ENCODE measurements at regions not wholly inside any gene's neighbourhood (a gene's known extent, or its start where the extent isn't known, plus 50 kb on each side); places are given as distances from the start of the nearest gene placed in this dataset.

DNA sequence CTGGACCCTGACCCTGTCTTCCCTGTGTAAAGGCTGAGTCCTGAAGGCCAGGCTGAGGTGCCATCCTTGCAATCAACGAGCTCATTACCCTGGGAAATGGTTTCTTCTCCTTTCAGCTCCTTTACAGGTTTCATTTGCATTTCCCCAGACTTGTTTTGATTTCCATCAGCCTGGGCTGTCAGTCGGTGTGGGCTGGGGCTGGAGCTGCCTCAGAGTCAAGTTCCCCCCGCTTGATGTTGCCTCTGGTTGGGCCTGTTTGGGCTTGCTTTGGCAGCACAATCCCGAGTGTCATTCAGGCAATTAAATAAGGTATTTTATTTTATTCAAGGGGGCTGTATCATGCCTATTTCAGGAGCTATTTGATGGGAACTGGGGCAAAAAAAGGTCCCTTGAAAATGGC is 424.9 kb downstream of the INSC start:
- DNase-seq (ENCODE audit: low spot score): no peak

DNA sequence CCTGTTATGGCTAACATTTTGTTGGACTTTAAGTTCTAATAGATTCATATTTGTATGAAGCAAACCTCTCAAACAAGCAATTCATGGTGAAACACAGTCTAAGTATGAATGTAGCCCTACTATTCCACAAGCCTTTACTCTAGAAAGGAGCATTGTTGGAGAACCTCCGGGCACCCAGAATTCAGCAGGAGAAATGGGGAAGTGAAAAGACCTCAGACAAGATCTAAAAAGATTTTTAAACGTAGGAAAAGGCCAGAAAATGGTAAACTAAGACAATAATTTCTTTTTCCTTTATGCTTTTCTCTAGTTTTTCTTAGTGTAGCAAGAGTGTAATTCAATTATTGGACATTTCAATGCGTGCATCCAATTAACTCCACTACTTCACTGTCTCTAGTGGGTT is 426.4 kb downstream of the INSC start:
- DNase-seq (ENCODE audit: low spot score): no peak

DNA sequence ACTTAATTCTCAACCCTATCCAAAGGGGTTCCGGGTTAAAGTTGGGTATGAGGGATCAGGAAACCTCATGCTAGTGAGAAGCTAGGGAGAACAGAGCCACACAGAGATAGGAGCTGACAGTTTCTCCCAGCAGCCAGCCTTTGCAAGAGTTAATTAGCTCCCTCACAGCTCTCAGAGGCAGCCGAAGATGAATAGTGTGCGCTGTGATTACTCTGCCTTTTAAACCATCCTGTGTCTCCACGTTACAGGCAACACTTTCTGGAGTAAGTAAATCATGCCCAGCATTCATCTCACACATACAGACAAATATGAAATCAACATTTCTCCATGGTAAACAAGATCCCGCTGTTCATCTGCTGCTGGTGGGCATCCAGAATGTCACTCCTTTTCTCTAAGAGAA is 429.6 kb downstream of the INSC start:
- no peak for DNase-seq (ENCODE audit: low spot score)

DNA sequence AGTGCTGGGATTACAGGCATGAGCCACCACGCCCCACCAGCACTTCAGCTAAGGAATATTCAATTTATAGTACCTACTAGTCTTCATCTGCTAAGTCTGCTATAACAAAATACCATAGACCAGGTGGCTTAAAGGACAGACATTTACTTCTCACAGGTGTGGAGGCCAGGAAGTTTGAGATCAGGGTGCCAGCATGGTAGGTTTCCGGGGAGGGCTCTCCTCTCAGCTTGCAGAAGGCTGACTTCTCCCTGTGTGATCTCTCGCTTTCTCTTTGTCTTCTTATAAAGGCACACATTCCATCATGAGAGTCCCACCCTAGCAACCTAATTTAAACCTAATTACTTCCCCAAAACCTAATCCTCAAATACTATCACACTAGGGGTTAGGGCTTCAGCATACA is 433.0 kb downstream of the INSC start:
- DNase-seq (ENCODE audit: low spot score): no peak

DNA sequence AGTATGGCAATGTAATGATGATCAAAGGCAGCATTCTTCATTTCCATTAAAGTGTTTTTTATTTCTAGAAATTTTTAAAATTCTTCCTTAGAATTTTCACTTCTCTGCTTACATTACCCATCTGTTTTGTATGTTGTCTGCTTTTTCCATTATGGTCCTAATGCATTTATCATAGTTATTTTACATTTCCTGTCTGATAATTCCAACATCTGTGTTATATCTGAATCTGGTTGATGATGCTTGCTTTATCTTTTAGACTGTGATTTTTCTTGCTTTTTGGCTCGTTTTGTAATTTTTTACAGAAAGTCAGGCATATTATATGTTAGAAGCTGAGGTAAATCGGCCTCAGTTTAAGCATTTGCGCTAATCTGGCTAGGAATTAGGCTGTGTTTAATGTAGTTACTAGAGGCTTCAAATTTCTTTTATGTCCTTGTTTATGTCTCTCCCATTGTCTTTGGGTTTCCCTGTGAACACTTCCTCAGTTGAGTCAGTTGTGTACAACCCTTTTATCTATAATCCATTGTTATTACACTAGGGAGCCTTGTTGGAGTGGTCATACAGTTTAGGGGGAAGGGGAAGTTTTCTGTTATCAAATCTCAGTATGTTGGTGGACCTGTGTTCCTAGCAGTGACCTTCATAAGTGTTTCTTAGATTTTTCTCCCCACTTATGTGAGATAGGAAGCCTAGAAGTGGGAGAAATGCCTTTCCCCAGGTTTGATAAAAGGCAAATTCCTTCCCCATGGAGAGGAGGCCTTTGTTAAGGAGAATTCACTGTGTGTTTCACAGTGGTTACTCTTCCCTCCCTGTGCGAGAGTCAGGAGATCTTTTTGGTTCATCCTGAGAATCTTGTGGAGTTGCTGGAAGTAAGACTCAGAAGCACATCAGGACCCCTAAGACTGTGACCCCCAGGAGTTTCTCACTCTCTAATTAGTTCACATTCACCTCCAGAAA is 437.5 kb downstream of the INSC start:
- no peak for DNase-seq (ENCODE audit: low spot score)

DNA sequence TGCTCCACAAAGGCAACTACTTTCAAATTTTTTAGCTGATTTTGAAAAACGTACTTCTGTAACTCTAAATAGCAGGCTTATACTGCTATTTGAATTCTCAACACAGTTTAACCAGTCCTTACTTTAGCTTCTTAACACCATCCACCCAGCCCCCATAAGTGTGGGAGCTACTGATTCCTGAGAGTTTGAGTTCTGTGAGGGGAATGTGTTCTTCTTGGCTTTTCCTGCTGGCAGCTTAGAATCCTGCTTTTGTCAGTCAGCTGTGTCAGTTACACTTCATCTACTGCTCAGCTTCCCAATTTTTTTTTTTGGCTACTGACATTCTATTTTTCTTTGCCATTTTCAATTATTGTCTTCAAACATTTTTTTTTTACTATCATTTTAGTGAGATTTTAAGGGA is 440.4 kb downstream of the INSC start:
- no peak for DNase-seq (ENCODE audit: low spot score)

DNA sequence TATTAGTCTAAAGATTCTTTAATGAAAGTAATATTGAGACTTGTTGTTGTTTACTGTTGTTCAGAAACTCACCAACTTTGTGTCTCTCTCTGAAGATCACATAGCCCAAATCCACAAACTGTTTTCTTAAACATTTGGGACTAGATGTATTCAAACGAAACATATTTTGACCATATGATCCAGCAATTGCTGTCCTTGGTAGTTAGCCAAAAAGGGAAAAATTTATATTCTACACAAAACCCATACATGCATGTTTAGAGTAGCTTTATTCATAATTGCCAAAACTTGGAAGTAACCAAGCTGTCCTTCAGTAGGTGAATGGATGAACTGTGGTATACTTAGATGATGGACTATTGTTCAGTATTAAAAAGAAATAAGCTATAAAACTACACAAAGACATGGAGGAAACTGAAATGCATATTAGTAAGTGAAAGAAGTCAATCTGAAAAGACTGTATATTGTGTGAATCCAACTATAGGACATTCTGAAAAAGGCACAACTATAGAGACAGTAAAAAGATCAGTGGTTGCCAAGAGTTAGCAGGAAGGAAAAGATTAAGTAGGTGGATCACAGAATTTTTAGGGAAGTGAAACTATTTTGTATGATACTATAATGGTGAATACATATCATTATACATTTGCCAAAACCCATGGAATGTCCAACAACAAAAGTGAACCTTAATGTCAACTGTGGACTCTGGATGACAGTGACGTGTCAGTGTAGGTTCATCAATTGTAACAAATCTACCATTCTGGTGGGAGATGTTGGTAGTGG is 442.9 kb downstream of the INSC start:
- no peak for DNase-seq (ENCODE audit: low spot score)

DNA sequence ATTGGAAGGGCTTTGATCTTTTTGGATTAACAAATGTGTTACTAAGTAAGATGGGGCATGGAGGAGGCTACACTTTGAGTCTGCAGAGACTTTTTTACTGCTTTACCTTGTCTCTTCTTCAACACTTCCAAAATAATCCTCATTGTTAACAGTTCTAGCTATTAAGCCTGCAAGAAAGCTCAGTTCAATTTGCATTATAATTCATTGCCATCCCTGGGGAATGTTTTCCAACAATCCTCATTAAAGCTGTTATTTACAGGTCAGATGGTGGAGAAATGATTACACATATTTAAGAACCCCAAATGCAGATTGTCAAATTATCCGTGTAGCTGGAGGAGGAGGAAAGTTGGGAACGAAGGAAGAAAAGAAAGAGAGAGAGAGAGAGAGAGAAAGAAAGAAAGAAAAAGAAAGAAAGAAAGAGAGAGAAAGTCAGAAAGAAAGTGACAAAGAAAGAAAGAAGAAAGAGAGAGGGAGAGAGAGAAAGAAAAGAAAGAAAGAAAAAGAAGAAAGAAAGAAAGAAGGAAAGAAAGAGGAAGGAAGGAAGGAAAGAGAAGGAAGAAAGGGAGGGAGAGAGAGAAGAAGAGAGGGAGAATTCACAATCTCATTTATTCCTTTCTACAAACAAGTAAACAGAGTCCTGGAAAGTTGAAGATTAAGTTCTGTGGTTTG is 443.9 kb downstream of the INSC start:
- DNase-seq (ENCODE audit: low spot score): no peak

DNA sequence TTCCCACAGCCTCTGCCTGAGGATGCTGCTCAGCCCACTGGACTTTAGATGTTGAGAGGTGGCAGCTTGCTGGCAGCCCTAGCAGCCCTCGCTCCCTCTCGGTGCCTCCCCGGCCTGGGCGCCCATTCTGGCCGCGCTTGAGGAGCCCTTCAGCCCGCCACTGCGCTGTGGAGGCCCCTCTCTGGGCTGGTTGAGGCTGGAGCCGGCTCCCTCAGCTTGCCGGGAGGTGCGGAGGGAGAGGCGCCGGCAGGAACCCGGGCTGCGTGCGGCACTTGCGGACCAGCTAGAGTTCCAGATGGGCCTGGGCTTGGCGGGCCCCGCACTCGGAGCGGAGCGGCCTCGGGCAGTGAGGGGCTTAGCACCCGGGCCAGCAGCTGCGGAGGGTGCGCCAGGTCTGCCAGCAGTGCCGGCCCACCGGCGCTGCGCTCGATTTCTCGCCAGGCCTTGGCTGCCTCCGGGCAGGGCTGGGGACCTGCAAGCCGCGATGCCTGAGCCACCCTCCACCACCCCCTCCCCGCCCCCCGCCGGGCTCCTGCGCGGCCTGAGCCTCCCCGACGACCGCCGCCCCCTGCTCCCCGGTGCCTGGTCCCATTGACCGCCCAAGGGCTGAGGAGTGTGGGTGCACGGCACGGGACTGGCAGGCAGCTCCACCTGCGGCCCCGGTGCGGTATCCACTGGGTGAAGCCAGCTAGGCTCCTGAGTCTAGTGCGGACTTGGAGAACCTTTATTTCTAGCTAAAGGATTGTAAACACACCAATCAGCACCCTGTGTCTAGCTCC is 446.2 kb downstream of the INSC start:
- DNase-seq (ENCODE audit: low spot score): no peak

DNA sequence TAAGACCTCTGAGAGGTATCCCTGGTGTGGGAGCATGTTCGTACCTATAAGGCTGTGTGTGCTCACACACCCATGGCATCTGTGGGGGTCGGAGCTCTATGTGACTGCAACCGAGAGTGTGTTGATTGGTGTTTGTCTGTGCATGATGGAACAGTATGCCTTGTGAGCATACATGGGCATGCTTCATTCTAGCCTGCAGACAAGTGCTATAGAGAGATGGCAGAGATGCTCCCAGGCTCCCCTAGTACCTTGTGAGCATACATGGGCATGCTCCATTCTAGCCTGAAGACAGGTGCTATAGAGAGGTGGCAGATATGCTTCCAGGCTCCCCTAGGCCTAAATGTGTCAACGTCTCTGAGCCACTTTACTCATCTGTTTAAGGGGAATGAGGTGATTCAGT is 447.5 kb downstream of the INSC start:
- no peak for DNase-seq (ENCODE audit: low spot score)

DNA sequence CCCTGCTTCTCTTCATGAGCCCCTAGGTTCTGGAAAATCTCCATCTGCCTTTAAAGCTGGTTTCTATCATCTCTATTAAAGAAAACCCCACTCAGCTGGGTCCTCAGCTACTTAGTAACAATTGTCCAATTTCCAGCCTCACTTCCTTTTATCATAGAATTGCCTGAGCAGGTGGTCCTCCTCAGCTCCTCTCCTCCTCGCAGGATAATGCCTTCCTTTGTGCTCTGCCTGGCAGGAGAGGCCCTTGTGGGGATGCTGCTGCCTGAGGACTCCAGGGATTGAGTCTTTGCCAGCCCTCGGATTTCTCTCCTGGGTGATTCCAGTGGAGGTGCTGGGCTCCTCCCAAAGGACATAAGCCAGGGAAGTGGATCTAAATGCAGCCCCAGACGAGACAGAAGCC is 448.3 kb downstream of the INSC start:
- DNase-seq (ENCODE audit: low spot score): no peak

DNA sequence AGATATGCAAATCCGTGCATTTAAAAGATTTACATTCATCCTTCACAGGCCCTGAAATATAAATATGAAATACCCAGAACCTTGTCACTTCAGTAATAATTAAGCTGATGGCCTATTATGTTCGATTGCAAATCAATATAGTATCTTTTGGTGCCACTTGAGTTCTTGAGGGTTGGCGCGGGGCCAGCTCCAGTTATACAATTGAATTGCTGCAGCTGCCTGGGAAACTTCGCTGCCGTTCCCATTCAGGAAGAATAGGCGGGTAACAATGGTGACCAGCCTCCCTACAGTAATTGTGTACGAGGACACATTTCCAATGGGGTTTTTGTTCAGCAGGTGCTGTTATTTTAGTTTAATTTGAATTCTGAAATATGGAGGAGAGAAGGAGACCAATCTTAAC is 451.2 kb downstream of the INSC start:
- no peak for DNase-seq (ENCODE audit: low spot score)

DNA sequence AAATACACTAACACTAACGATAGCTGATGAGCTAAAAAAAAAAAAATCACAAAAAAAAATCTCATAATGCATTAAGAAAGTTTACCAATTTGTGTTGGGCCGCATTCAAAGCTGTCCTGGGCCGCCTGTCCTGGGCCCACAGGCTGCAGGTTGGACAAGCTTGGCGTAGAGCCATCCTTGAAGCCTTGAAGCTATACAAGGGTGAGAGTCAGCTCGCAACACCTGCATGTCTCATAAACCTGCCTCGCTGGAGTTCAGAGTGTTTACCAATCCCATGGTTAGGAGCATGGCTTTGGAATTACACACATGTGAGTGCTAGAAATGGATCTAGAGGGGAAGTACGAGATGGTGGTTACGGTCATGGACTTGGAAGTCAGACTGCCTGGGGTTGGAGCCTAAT is 453.7 kb downstream of the INSC start:
- no peak for DNase-seq (ENCODE audit: low spot score)

DNA sequence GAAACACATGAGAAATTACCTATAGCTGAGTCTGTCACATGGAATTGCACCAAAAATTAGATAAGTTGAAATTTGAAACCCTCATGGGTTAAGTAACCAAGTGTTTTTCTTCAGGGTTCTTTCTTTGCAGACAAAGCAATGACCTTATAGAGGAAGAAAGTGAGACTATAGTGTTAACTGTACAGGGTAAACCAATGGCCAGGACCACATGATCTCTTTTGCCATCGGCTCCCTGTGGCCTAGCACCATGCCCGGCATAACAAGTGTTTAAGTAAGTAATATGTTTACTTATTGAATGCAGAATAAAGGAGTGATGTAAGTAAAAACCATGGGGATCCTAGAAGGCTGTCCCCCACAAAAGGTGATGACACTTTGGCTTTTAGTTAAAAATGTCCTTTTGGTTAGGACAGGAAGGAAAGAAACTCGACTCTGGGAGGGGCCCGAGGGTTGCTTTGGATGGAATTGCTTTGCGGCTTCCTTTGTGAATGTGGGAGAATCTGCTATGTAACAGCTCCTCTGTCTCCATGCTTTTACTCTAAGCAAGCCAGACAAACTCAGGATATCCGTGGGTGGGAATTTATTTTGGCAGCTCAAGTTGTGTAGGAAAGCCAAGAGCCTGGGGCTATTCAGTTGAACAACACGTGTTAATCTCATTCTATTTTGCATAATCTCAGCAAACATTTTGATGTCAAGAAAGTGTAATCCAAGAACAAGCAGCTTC is 454.7 kb downstream of the INSC start:
- no peak for DNase-seq (ENCODE audit: low spot score)

DNA sequence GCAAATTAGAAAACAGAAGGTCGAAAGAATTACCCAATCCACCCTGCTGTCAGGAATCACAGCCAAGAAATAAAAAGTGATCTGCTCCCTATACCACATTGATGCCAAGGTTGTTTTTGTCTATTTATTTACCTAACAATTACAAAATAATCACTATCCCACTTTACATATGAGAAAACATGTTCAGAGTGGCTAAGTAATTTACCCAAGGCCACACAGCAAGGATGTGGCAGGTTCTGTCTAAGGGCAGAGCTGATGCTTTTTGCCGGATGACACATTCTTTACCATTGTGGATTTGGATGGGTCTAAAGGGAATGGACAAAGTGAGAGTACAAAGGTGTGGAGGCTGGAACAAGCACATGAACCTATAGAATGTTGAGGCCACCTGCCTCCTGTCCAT is 460.7 kb downstream of the INSC start:
- no peak for DNase-seq (ENCODE audit: low spot score)

DNA sequence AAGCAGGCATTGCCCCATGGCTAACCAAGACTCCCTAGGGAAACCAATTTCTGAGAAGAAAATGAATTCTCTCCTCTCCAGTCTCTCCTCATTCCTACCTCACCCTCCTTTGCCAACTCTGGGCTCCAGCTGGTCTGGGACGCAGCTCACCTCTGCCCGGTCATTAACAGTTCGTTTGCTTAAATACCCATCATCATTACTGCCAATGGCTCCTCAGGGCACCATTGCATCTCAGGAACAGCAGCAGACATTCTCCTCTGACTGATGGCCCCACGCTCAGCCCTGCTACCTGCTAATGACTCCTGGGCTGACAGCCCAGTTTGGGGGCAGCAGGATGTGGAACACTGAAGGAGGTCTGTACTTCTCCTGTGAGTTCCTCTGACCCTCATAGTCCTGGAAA is 462.0 kb downstream of the INSC start:
- no peak for DNase-seq (ENCODE audit: low spot score)

DNA sequence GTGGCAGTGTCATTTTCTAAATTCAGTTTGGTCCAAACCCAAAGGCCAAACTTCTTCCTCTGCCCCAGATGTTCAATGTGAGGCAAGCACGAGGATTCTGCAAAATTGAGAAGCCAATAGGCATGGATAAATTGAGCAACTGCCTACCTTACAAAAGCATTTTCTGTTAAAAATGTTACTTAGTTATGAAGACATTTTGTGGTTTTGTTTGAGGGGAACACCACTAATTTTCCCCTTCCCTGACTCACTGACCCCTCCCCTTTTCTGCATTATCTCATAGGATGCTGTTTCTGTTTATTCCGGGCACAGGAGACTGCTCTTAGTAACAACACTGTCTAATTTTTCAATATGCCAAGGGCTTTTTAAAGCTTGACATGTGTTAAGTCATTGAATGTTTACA is 462.8 kb downstream of the INSC start:
- DNase-seq (ENCODE audit: low spot score): no peak

DNA sequence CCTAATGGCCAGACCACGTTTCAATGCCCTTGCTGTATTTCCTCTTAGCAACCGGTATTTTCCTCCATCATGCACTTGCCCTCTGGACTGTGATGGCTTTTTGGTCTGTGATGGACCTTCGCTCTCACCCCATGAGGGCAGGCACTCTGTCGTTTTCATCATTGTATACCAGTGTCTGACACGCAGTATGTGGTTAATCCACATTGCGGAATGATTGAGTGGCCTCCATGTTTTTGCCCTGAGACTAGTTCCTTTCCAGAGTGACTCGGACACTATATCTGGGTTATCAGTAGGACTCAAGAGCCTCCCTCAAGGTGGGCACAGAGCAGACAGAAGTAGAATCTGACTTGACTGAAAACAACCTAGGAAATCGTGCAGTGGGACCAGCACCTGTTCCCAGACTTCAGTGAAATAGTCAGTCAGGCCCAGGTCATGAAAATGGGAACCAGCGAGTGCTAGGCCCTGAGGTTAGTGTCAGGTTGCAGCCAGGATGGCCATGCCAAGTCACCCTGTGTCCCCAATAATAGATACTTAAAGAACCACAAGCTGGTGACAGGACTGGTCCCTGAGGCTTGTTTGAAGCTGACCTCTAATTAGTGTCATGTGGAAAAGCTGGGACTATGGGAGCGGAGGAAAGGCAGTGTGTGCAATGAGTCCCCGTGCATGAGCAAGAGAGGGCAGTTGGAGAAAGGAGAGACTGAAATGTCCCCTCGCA is 464.7 kb downstream of the INSC start:
- DNase-seq (ENCODE audit: low spot score): no peak

DNA sequence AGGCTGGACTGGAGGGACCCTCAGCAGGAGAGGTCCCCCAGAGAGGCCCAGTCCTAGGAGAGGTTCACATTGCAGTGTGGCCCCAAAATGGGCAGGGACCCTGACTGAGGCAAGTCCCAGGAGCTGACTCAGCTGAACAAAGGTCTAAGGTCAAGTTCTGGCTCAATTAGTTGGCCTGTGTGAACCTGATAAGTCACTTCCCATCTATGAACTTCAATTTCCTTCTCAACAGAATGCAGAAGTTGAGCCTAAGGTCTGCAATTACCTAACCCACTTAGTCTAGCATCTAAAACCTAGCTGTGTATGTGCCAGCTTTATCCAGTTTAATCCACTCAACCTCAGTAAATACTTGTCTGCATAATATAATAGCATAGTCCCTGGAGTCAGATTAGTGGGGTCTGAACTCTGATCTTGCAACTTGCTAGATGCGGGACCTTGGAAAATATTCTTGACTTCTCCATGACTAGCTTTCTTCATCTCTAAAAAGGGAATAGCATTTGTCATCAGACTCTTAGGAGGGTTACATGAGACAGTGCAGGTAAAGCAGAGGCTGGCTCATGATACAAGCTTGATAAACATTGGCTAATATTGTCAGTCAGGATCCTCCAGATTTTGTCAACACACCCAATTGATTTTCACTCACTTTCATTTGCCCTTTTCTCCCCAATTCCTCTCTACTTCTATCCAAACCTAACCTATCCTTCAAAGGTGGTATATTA is 465.5 kb downstream of the INSC start:
- no peak for DNase-seq (ENCODE audit: low spot score)

DNA sequence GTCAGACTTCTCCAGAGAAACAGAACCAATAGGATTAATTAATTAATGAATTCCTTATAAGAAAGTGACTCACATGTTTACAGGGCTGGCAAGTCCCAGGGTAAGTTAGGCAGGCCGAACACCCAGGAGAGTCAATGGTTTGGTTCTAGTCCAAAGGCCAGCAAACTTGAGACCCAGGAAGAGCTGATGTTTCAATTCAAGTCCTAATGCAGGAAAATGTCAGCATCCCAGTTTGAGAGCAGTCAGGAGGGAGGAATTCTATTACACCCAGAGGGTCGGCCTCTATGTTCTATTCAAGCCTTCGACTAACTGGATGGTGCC is 466.0 kb downstream of the INSC start:
- DNase-seq (ENCODE audit: low spot score): no peak
